ENCODE measurements at regions not wholly inside any gene's neighbourhood (a gene's known extent, or its start where the extent isn't known, plus 50 kb on each side); places are given as distances from the start of the nearest gene placed in this dataset.

GRCh38 chr11:11789735-11790369, 51.9 kb upstream of the USP47 start:
- peak; percentile 4 for DNase-seq

GRCh38 chr11:11788063-11788710, 53.6 kb upstream of the USP47 start:
- no peak for DNase-seq

- DNase-seq = peak; percentile 25
Measured at GRCh38 chr11:11787305-11788062, 54.3 kb upstream of the USP47 start.

GRCh38 chr11:11786771-11787170, 55.0 kb upstream of the USP47 start:
- DNase-seq = peak; percentile 20

- DNase-seq = no peak
Measured at GRCh38 chr11:11786234-11786633, 55.5 kb upstream of the USP47 start.

GRCh38 chr11:11782532-11783110, 59.2 kb upstream of the USP47 start:
- DNase-seq = no peak

GRCh38 chr11:11780858-11781257, 60.9 kb upstream of the USP47 start:
- DNase-seq = no peak

GRCh38 chr11:11779975-11780374, 61.8 kb upstream of the USP47 start:
- no peak for DNase-seq

- no peak for DNase-seq
Measured at GRCh38 chr11:11777897-11778296, 63.9 kb upstream of the USP47 start.

GRCh38 chr11:11776714-11777113, 65.1 kb upstream of the USP47 start:
- DNase-seq = no peak

- DNase-seq = no peak
Measured at GRCh38 chr11:11774928-11775327, 66.8 kb upstream of the USP47 start.

- no peak for DNase-seq
Measured at GRCh38 chr11:11772865-11773515, 68.8 kb upstream of the USP47 start.

- DNase-seq = no peak
Measured at GRCh38 chr11:11770921-11771486, 70.8 kb upstream of the USP47 start.

GRCh38 chr11:11770296-11770695, 71.5 kb upstream of the USP47 start:
- no peak for DNase-seq

GRCh38 chr11:11769782-11770181, 72.0 kb upstream of the USP47 start:
- no peak for DNase-seq

GRCh38 chr11:11769362-11769761, 72.4 kb upstream of the USP47 start:
- no peak for DNase-seq

GRCh38 chr11:11764423-11764803, 77.4 kb upstream of the USP47 start:
- no peak for DNase-seq

- no peak for DNase-seq
Measured at GRCh38 chr11:11763796-11764422, 77.9 kb upstream of the USP47 start.

GRCh38 chr11:11760838-11761237, 80.9 kb upstream of the USP47 start:
- no peak for DNase-seq

- DNase-seq = no peak
Measured at GRCh38 chr11:11758603-11759196, 83.1 kb upstream of the USP47 start.

- no peak for DNase-seq
Measured at GRCh38 chr11:11757909-11758308, 83.9 kb upstream of the USP47 start.

- DNase-seq = no peak
Measured at GRCh38 chr11:11756718-11757117, 85.1 kb upstream of the USP47 start.
